ENCODE measurements at regions not wholly inside any gene's neighbourhood (a gene's known extent, or its start where the extent isn't known, plus 50 kb on each side); places are given as distances from the start of the nearest gene placed in this dataset.

DNA sequence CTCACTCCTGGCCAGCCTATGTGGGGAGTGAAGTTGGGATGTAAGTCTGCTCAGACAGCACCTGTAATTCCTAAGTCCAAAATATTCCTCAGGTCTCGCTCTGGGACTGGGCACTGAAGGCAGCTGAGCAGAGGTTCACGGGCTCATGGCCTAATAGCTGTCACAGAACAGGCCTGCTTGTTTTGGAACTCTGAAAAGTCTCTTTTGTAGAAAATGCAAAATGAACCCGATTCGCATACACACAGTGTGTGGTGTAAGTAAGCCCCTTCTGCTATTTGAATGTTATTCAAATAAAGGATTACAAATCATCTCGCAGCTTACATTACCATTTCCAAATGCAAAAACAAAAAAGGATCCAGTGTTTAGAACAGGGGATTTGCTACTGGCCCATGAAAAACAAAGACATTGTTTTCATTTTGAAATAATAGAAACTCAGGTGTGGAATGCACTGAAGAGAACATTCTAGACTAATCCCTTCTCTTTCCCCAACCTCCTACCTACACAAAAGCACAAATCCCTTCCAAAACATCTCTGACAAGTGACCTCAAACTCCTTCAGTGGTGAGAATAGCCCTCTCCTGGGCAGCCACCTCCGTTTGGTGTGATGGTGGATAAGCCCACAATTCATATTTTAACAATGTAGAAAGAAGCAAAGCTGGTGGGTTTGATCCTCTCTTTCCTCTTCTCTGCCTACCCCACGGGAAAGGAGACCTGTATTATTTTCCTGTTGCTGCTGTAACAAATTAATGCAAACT lies 118.3 kb upstream of the NCK2 start:
- Mint-ChIP-seq H3K4me3 (no peak overlapping the region), H3K9me3 (peaks cover 37% of the 10 kb centered on the region), H3K27ac (peak overlapping the region; percentile 26; the same call in 1 of the 2 replicates), H3K36me3 (peaks cover 18% of the 10 kb centered on the region), H3K4me1 (peaks cover 41% of the 10 kb centered on the region), H3K27me3 (ENCODE audit: low read depth) (peaks cover 4% of the 10 kb centered on the region; the same call in 1 of the 2 replicates)
- DNase-seq (ENCODE audit: low spot score) (no peak), ATAC-seq (no peak; the same call in 1 of the 2 replicates)
- TF ChIP-seq, protein P1, sequence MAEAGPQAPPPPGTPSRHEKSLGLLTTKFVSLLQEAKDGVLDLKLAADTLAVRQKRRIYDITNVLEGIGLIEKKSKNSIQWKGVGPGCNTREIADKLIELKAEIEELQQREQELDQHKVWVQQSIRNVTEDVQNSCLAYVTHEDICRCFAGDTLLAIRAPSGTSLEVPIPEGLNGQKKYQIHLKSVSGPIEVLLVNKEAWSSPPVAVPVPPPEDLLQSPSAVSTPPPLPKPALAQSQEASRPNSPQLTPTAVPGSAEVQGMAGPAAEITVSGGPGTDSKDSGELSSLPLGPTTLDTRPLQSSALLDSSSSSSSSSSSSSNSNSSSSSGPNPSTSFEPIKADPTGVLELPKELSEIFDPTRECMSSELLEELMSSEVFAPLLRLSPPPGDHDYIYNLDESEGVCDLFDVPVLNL (CRISPR knock-in tag; IDR thresholded peaks at IDR 0.05; ENCODE audit: borderline replicate concordance, low read depth): no peak
- TF ChIP-seq NFATC4 (CRISPR knock-in tag; IDR thresholded peaks at IDR 0.05) (no peak), TEAD1 (CRISPR knock-in tag; IDR thresholded peaks at IDR 0.05) (no peak), FOXP1 (CRISPR knock-in tag; IDR thresholded peaks at IDR 0.05; ENCODE audit: borderline replicate concordance) (no peak), ZNF138 (CRISPR knock-in tag; conservative IDR thresholded peaks at IDR 0.05) (no peak)
- ChIA-PET CTCF (no interaction called here), POLR2A (no interaction called here)

DNA sequence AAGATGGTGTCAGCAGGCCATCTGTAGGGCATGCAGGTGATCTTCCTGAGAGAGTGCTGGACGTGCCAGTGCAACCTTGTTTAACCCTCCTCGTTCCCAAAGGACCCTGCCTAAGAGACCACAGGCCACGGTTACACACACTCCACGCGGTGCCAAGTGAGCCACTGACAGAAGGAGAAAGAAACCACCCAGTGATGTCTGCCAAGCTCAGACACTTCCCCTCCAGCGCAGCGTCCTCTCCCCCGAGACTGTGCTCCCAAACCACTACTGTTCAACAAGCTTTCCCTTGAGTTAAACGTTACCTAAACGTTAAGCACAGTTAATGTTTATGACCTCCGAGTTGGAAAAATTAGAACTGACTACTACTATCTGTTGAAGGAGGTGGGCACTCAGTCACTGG lies 119.1 kb upstream of the NCK2 start:
- no peak overlapping the region for H3K27ac Mint-ChIP-seq
- peaks cover 35% of the 10 kb centered on the region for H3K4me1 Mint-ChIP-seq
- no peak for DNase-seq (ENCODE audit: low spot score)
- ATAC-seq: no peak
- ChIA-PET CTCF (no interaction called here), POLR2A (no interaction called here)
- peaks cover 37% of the 10 kb centered on the region for H3K9me3 Mint-ChIP-seq
- H3K27me3 Mint-ChIP-seq (ENCODE audit: low read depth): peaks cover 4% of the 10 kb centered on the region; the same call in 1 of the 2 replicates
- no peak overlapping the region for H3K4me3 Mint-ChIP-seq
- peaks cover 18% of the 10 kb centered on the region for H3K36me3 Mint-ChIP-seq
- TF ChIP-seq, protein P2, sequence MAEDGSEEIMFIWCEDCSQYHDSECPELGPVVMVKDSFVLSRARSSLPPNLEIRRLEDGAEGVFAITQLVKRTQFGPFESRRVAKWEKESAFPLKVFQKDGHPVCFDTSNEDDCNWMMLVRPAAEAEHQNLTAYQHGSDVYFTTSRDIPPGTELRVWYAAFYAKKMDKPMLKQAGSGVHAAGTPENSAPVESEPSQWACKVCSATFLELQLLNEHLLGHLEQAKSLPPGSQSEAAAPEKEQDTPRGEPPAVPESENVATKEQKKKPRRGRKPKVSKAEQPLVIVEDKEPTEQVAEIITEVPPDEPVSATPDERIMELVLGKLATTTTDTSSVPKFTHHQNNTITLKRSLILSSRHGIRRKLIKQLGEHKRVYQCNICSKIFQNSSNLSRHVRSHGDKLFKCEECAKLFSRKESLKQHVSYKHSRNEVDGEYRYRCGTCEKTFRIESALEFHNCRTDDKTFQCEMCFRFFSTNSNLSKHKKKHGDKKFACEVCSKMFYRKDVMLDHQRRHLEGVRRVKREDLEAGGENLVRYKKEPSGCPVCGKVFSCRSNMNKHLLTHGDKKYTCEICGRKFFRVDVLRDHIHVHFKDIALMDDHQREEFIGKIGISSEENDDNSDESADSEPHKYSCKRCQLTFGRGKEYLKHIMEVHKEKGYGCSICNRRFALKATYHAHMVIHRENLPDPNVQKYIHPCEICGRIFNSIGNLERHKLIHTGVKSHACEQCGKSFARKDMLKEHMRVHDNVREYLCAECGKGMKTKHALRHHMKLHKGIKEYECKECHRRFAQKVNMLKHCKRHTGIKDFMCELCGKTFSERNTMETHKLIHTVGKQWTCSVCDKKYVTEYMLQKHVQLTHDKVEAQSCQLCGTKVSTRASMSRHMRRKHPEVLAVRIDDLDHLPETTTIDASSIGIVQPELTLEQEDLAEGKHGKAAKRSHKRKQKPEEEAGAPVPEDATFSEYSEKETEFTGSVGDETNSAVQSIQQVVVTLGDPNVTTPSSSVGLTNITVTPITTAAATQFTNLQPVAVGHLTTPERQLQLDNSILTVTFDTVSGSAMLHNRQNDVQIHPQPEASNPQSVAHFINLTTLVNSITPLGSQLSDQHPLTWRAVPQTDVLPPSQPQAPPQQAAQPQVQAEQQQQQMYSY (CRISPR knock-in tag; IDR thresholded peaks at IDR 0.05): no peak
- no peak for TF ChIP-seq ZNF263 (CRISPR knock-in tag; IDR thresholded peaks at IDR 0.05; ENCODE audit: low read depth)

DNA sequence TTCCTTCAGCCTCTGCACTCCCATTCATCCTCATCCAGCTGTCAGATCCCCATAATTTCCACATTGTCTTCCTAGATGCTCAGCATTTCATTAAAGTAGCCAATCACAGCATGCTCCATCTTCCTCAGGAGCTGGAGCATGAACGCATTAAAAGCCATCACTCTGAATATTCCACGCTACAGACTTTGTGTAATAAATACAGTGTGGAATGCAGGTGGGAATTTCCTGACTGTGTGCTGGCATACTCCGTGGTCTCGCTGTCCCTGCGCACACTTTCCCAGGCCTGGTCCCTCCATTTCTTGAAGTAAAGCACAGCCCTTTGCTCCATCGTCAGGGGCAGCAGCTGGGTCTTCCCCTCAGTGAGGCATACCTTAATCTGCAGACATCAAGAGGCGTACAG lies 123.7 kb upstream of the NCK2 start:
- ATAC-seq (no peak), DNase-seq (ENCODE audit: low spot score) (no peak)
- peaks cover 20% of the 10 kb centered on the region for H3K4me1 Mint-ChIP-seq
- H3K4me3 Mint-ChIP-seq: no peak overlapping the region
- ChIA-PET CTCF (no interaction called here), POLR2A (no interaction called here)
- H3K36me3 Mint-ChIP-seq: peaks cover 14% of the 10 kb centered on the region
- H3K9me3 Mint-ChIP-seq: peaks cover 24% of the 10 kb centered on the region
- H3K27me3 Mint-ChIP-seq (ENCODE audit: low read depth): peaks cover 4% of the 10 kb centered on the region; the same call in 1 of the 2 replicates
- H3K27ac Mint-ChIP-seq: no peak overlapping the region
- TF ChIP-seq, protein P3, sequence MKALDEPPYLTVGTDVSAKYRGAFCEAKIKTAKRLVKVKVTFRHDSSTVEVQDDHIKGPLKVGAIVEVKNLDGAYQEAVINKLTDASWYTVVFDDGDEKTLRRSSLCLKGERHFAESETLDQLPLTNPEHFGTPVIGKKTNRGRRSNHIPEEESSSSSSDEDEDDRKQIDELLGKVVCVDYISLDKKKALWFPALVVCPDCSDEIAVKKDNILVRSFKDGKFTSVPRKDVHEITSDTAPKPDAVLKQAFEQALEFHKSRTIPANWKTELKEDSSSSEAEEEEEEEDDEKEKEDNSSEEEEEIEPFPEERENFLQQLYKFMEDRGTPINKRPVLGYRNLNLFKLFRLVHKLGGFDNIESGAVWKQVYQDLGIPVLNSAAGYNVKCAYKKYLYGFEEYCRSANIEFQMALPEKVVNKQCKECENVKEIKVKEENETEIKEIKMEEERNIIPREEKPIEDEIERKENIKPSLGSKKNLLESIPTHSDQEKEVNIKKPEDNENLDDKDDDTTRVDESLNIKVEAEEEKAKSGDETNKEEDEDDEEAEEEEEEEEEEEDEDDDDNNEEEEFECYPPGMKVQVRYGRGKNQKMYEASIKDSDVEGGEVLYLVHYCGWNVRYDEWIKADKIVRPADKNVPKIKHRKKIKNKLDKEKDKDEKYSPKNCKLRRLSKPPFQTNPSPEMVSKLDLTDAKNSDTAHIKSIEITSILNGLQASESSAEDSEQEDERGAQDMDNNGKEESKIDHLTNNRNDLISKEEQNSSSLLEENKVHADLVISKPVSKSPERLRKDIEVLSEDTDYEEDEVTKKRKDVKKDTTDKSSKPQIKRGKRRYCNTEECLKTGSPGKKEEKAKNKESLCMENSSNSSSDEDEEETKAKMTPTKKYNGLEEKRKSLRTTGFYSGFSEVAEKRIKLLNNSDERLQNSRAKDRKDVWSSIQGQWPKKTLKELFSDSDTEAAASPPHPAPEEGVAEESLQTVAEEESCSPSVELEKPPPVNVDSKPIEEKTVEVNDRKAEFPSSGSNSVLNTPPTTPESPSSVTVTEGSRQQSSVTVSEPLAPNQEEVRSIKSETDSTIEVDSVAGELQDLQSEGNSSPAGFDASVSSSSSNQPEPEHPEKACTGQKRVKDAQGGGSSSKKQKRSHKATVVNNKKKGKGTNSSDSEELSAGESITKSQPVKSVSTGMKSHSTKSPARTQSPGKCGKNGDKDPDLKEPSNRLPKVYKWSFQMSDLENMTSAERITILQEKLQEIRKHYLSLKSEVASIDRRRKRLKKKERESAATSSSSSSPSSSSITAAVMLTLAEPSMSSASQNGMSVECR (CRISPR knock-in tag; IDR thresholded peaks at IDR 0.05; ENCODE audit: borderline replicate concordance): no peak
- TF ChIP-seq NR2C2 (CRISPR knock-in tag; IDR thresholded peaks at IDR 0.05) (no peak), ELF4 (CRISPR knock-in tag; IDR thresholded peaks at IDR 0.05; ENCODE audit: low read depth) (no peak), KAT7 (CRISPR knock-in tag; IDR thresholded peaks at IDR 0.05; ENCODE audit: borderline replicate concordance) (no peak), ZNF263 (CRISPR knock-in tag; IDR thresholded peaks at IDR 0.05; ENCODE audit: low read depth) (no peak), GTF2I (CRISPR knock-in tag; conservative IDR thresholded peaks at IDR 0.05) (no peak), ZNF317 (CRISPR knock-in tag; IDR thresholded peaks at IDR 0.05; ENCODE audit: borderline replicate concordance, low read depth) (no peak), SP1 (CRISPR knock-in tag; conservative IDR thresholded peaks at IDR 0.05) (no peak), ZBTB21 (CRISPR knock-in tag; IDR thresholded peaks at IDR 0.05; ENCODE audit: borderline replicate concordance) (no peak), ETV6 (CRISPR knock-in tag; IDR thresholded peaks at IDR 0.05) (no peak), CREM (CRISPR knock-in tag; IDR thresholded peaks at IDR 0.05) (no peak)
- TF ChIP-seq, protein P1 (CRISPR knock-in tag; IDR thresholded peaks at IDR 0.05; ENCODE audit: borderline replicate concordance, low read depth): no peak

Data from WTC11 (cell line).